ENCODE measurements at regions not wholly inside any gene's neighbourhood (a gene's known extent, or its start where the extent isn't known, plus 50 kb on each side); places are given as distances from the start of the nearest gene placed in this dataset.
"Not testable (repeated sequence)": the region's sequence is repeated elsewhere in the genome, so short reads cannot be mapped to it uniquely, and the experiment has no call there.

DNA sequence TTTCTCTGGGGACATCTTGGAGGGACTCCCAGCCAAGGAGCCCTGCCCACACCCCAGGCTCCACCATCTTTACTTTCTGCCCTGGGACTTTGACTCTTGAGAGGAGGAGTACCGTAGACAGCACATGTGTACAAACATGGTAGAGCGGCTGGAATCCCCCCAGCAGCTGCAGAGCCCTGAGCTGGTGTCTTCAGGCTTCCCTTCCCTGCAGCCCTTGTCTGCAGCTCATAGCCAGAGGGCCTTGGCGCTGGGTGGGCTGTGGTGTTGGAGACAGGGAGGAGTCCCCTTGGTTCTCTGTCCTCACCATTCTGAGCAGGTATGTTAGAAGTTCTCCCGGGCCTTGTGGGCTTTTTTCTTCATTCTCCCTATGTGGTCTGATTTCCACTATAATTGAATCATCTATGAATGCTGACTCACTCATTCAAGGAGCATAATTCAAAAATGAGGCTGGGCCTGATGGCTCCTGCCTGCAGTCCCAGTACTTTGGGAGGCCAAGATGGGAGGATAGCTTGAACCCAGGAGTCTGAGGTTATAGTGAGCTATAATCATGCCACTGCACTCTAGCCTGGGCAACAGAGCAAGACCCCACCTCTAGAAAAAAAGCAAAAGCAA lies 97.8 kb upstream of the MEF2A start:
- no peaks in the 10 kb centered on the region for H3K9me2 ChIP-seq (replicated peaks; ENCODE audit: low read depth, low read length)
- no peaks in the 10 kb centered on the region for H3K79me2 ChIP-seq (ENCODE audit: insufficient read depth, low read length)
- H3K27me3 ChIP-seq (ENCODE audit: insufficient read depth, low read length, poor library complexity, severe bottlenecking): no peaks in the 10 kb centered on the region
- TF ChIP-seq, protein P1, sequence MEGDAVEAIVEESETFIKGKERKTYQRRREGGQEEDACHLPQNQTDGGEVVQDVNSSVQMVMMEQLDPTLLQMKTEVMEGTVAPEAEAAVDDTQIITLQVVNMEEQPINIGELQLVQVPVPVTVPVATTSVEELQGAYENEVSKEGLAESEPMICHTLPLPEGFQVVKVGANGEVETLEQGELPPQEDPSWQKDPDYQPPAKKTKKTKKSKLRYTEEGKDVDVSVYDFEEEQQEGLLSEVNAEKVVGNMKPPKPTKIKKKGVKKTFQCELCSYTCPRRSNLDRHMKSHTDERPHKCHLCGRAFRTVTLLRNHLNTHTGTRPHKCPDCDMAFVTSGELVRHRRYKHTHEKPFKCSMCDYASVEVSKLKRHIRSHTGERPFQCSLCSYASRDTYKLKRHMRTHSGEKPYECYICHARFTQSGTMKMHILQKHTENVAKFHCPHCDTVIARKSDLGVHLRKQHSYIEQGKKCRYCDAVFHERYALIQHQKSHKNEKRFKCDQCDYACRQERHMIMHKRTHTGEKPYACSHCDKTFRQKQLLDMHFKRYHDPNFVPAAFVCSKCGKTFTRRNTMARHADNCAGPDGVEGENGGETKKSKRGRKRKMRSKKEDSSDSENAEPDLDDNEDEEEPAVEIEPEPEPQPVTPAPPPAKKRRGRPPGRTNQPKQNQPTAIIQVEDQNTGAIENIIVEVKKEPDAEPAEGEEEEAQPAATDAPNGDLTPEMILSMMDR (conservative IDR thresholded peaks at IDR 0.05; ENCODE audit: low read length): no peak
- no peak for TF ChIP-seq EZH2phosphoT487 (IDR thresholded peaks at IDR 0.05; ENCODE audit: borderline replicate concordance)
- no peaks in the 10 kb centered on the region for H4K20me1 ChIP-seq (ENCODE audit: insufficient read depth, low read length, poor library complexity, severe bottlenecking)
- no peaks in the 10 kb centered on the region for H3K36me3 ChIP-seq (ENCODE audit: insufficient read depth, low read length)
- no peak overlapping the region for H3K9ac ChIP-seq (ENCODE audit: low read depth, low read length, poor library complexity, severe bottlenecking)
- H2AFZ ChIP-seq (ENCODE audit: low read length): no peak overlapping the region
- H3K4me1 ChIP-seq (ENCODE audit: insufficient read depth, low read length, poor library complexity, severe bottlenecking): no peaks in the 10 kb centered on the region
- no peaks in the 10 kb centered on the region for H3F3A ChIP-seq (ENCODE audit: low read depth)
- H3K4me3 ChIP-seq (ENCODE audit: low read length, poor library complexity, severe bottlenecking): no peak overlapping the region
- H3K4me2 ChIP-seq (ENCODE audit: low read depth, low read length, poor library complexity, severe bottlenecking): no peak overlapping the region
- H3K9me3 ChIP-seq (ENCODE audit: insufficient read depth, low read depth, low read length): peaks cover 11% of the 10 kb centered on the region; the same call in 1 of the 2 replicates

DNA sequence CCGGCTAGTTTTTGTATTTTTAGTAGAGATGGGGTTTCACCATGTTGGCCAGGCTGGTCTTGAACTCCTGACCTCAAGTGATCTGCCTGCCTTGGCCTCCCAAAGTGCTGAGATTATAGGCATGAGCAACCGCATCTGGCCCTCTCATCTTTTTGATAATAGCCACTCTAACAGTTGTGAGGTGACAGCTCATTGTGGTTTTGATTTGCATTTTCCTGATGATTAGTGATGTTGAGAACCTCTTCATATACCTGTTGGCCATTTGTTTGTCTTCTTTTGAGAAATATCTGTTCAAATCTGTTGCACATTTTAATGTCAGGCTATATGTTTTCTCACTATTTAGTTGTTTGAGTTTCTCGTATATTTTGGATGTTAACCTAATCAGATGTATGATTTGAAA lies 95.6 kb upstream of the MEF2A start:
- not testable (repeated sequence) for H3K9ac ChIP-seq (ENCODE audit: low read depth, low read length, poor library complexity, severe bottlenecking); H3F3A ChIP-seq (ENCODE audit: low read depth); H3K79me2 ChIP-seq (ENCODE audit: insufficient read depth, low read length); H3K9me2 ChIP-seq (replicated peaks; ENCODE audit: low read depth, low read length); H4K20me1 ChIP-seq (ENCODE audit: insufficient read depth, low read length, poor library complexity, severe bottlenecking); H3K27me3 ChIP-seq (ENCODE audit: insufficient read depth, low read length, poor library complexity, severe bottlenecking); H3K4me3 ChIP-seq (ENCODE audit: low read length, poor library complexity, severe bottlenecking); H3K4me1 ChIP-seq (ENCODE audit: insufficient read depth, low read length, poor library complexity, severe bottlenecking); H3K36me3 ChIP-seq (ENCODE audit: insufficient read depth, low read length); H3K4me2 ChIP-seq (ENCODE audit: low read depth, low read length, poor library complexity, severe bottlenecking); H2AFZ ChIP-seq (ENCODE audit: low read length); H3K9me3 ChIP-seq (ENCODE audit: insufficient read depth, low read depth, low read length)

DNA sequence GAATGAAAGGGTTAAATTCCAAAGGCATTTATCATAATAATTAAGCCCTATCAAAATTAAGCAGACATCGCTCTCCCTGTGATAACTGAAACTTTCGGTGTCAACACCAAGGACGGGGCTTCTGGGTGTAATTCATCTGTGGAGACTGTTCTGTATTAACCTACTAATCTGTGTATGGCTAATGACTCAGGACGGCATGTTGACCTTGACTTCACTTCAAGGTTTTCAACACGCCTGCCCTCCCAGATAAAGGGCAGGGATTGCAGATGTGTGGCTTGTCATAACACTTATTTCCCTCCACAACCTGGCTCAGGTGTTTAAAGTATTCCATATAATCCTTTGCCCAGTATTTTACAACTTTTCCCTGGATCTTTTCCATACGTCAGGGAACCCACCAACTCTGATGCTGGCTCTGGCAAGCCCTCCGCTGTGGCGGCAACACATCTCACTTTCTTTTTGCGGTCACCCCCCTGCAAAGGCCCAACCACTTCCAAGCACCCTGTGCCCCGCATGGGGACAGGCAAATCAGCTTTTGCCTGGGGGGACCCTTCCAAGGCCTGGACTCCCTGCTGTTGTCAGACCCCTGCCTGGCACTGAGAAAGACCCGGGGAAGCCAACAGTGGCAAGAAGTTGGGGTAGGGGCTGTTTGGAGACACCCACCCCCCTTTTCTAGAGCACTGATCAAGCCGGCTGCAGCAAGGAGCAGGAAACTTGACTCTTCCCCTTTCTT lies 93.2 kb upstream of the MEF2A start:
- Histone ChIP-seq H3K36me3 (ENCODE audit: insufficient read depth, low read length) (no peaks in the 10 kb centered on the region), H3K9me3 (ENCODE audit: insufficient read depth, low read depth, low read length) (no peaks in the 10 kb centered on the region), H3K4me2 (ENCODE audit: low read depth, low read length, poor library complexity, severe bottlenecking) (no peak overlapping the region), H3K9ac (ENCODE audit: low read depth, low read length, poor library complexity, severe bottlenecking) (no peak overlapping the region), H3K79me2 (ENCODE audit: insufficient read depth, low read length) (no peaks in the 10 kb centered on the region), H3F3A (ENCODE audit: low read depth) (no peaks in the 10 kb centered on the region), H2AFZ (ENCODE audit: low read length) (no peak overlapping the region), H3K27me3 (ENCODE audit: insufficient read depth, low read length, poor library complexity, severe bottlenecking) (no peaks in the 10 kb centered on the region), H3K9me2 (replicated peaks; ENCODE audit: low read depth, low read length) (no peaks in the 10 kb centered on the region), H3K4me3 (ENCODE audit: low read length, poor library complexity, severe bottlenecking) (no peak overlapping the region), H3K4me1 (ENCODE audit: insufficient read depth, low read length, poor library complexity, severe bottlenecking) (peaks cover 16% of the 10 kb centered on the region), H4K20me1 (ENCODE audit: insufficient read depth, low read length, poor library complexity, severe bottlenecking) (no peaks in the 10 kb centered on the region)
- TF ChIP-seq, protein P1 (conservative IDR thresholded peaks at IDR 0.05; ENCODE audit: low read length): no peak
- TF ChIP-seq EZH2phosphoT487 (IDR thresholded peaks at IDR 0.05; ENCODE audit: borderline replicate concordance): no peak
